ENCODE measurements at regions not wholly inside any gene's neighbourhood (a gene's known extent, or its start where the extent isn't known, plus 50 kb on each side); places are given as distances from the start of the nearest gene placed in this dataset.

- no peak for DNase-seq (ENCODE audit: insufficient read length, low spot score)
- FAIRE-seq = no peak
Observed at GRCh38 chr10:8583096-8583495, 528.6 kb downstream of the GATA3 start.

- DNase-seq (ENCODE audit: insufficient read length, low spot score) (no peak), FAIRE-seq (no peak)
Observed at GRCh38 chr10:8584666-8585065, 530.2 kb downstream of the GATA3 start.

- FAIRE-seq (no peak), DNase-seq (ENCODE audit: insufficient read length, low spot score) (no peak)
Observed at GRCh38 chr10:8586504-8586903, 532.0 kb downstream of the GATA3 start.

- FAIRE-seq (no peak), DNase-seq (ENCODE audit: insufficient read length, low spot score) (no peak)
Observed at GRCh38 chr10:8588135-8588534, 533.6 kb downstream of the GATA3 start.

- no peak for DNase-seq (ENCODE audit: insufficient read length, low spot score)
- FAIRE-seq = no peak
Observed at GRCh38 chr10:8590518-8590917, 536.0 kb downstream of the GATA3 start.

GRCh38 chr10:8591640-8592039, 537.2 kb downstream of the GATA3 start:
- DNase-seq (ENCODE audit: insufficient read length, low spot score) (no peak), FAIRE-seq (no peak)

- DNase-seq (ENCODE audit: insufficient read length, low spot score) = no peak
- no peak for FAIRE-seq
Observed at GRCh38 chr10:8594176-8594575, 539.7 kb downstream of the GATA3 start.

- no peak for FAIRE-seq
- no peak for DNase-seq (ENCODE audit: insufficient read length, low spot score)
Observed at GRCh38 chr10:8594711-8595110, 540.2 kb downstream of the GATA3 start.

- DNase-seq (ENCODE audit: insufficient read length, low spot score) (no peak), FAIRE-seq (no peak)
Observed at GRCh38 chr10:8595140-8595539, 540.7 kb downstream of the GATA3 start.

GRCh38 chr10:8596929-8597472, 542.5 kb downstream of the GATA3 start:
- DNase-seq (ENCODE audit: insufficient read length, low spot score) (no peak), FAIRE-seq (no peak)

GRCh38 chr10:8600192-8600591, 545.7 kb downstream of the GATA3 start:
- DNase-seq (ENCODE audit: insufficient read length, low spot score) (peak; percentile 19), FAIRE-seq (no peak)

- FAIRE-seq (no peak), DNase-seq (ENCODE audit: insufficient read length, low spot score) (no peak)
Observed at GRCh38 chr10:8602821-8603220, 548.3 kb downstream of the GATA3 start.

GRCh38 chr10:8614054-8614565, 559.6 kb downstream of the GATA3 start:
- no peak for FAIRE-seq
- no peak for DNase-seq (ENCODE audit: insufficient read length, low spot score)

GRCh38 chr10:8615118-8615517, 560.6 kb downstream of the GATA3 start:
- DNase-seq (ENCODE audit: insufficient read length, low spot score) (no peak), FAIRE-seq (no peak)

GRCh38 chr10:8616166-8616565, 561.7 kb downstream of the GATA3 start:
- FAIRE-seq (no peak), DNase-seq (ENCODE audit: insufficient read length, low spot score) (no peak)

GRCh38 chr10:8617792-8618191, 563.3 kb downstream of the GATA3 start:
- no peak for DNase-seq (ENCODE audit: insufficient read length, low spot score)
- no peak for FAIRE-seq

GRCh38 chr10:8618834-8619233, 564.3 kb downstream of the GATA3 start:
- DNase-seq (ENCODE audit: insufficient read length, low spot score) (no peak), FAIRE-seq (no peak)

GRCh38 chr10:8628351-8628750, 573.9 kb downstream of the GATA3 start:
- DNase-seq (ENCODE audit: insufficient read length, low spot score) = peak; percentile 44
- FAIRE-seq = no peak

- FAIRE-seq (no peak), DNase-seq (ENCODE audit: insufficient read length, low spot score) (no peak)
Observed at GRCh38 chr10:8633909-8634308, 579.4 kb downstream of the GATA3 start.

- no peak for FAIRE-seq
- no peak for DNase-seq (ENCODE audit: insufficient read length, low spot score)
Observed at GRCh38 chr10:8636371-8636770, 581.9 kb downstream of the GATA3 start.

GRCh38 chr10:8637640-8638039, 583.2 kb downstream of the GATA3 start:
- FAIRE-seq = no peak
- no peak for DNase-seq (ENCODE audit: insufficient read length, low spot score)

- DNase-seq (ENCODE audit: insufficient read length, low spot score) (no peak), FAIRE-seq (no peak)
Observed at GRCh38 chr10:8638088-8638672, 583.7 kb downstream of the GATA3 start.

All from HTR-8/SVneo (cell line).